ENCODE measurements at regions not wholly inside any gene's neighbourhood (a gene's known extent, or its start where the extent isn't known, plus 50 kb on each side); places are given as distances from the start of the nearest gene placed in this dataset.

DNA sequence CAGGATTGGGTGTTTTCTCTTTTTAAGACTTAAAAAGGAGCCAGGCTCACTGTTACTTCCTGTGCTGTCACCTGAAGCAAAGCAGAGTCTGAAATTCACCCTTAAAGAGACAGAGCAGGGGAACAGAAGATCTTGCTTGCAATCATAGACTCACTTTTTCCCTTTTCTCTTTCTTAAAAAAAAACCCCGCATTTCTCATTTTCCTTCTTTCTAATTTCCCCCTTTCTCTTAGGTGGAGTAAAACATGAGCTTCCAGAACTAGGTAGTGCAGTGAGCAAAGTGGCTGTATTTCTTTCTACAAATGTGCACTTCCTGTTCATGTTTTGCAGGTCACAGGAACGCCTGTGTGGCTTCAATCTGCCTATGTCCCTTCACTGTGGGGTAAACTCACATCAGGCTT lies 381.2 kb downstream of the LPIN1 start:
- no peak for DNase-seq

DNA sequence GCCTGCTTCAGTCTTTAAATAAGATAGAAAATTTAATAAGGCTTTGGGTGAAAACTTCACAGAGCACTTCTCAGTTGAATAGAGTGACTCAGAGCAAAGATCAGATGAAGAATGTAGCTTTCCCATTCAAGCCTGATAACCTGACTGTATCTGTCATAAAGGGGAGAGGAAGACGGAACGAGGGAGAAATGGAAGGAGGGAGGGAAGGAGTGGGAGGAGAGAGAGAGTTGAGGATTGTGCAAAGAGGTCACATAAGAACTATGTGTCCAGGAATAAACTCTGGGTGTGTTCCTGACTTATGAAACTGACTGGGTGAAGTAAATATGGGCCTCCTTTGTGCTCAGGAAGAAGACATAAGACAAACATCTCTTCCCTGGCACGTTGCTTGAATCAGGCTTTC lies 385.5 kb downstream of the LPIN1 start:
- no peak for DNase-seq

GRCh38 chr2:12141618-12142258 lies 395.3 kb downstream of the LPIN1 start:
- no peak for DNase-seq

GRCh38 chr2:12151716-12152115 lies 405.3 kb downstream of the LPIN1 start:
- DNase-seq: no peak

DNA sequence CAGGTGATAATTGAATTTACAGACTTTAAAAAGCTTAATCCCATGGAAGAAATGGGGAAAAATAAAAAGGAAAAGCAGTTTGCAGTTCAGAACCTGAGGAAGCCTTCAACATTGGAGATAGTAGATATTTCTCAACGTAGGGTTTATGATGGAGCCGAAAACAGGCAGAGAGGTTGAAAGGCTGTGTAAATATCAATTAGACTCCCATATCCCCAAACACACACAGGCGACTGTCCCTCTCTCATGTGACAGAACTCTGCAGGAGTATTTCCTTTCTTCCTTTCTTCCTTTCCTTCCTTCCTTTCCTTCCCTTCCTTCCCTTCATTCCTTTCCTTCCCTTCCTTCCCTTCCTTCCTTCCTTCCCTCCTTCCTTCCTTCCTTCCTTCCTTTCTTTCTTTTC lies 406.5 kb downstream of the LPIN1 start:
- DNase-seq: no peak

DNA sequence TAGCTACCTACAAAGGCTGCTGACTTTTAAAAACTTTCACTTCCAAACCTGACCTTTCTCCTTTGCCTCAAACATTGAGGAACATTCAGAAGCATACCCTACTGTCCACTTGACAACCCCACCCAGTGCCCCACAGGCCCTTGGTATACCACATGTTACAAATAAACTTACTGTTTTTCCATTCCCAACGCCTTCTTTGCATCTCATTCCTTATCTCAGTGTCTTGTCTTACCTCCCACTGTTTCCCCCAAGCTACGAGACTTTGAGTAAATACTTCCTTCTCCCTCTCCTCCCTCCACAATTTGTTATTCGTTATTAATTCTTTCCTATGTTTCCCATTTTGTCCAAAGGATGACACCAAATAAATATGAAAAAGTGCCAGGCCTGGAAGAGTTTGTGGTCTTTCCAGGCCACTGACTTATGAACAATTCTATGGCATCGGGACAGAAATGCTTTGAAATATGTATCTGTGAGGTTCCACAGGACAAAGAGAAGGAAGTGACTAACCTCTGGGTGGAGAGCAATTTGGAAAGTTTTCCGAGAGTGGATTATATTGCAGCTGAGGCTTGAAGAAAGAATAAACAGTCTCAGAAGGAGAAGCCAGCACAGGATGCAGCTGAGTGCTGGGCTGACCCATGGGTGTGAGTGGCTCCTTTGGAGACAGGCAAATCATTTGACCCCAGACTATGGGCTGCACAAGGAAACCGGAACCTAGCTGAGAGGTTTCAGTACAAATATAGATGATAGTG lies 409.0 kb downstream of the LPIN1 start:
- no peak for DNase-seq

DNA sequence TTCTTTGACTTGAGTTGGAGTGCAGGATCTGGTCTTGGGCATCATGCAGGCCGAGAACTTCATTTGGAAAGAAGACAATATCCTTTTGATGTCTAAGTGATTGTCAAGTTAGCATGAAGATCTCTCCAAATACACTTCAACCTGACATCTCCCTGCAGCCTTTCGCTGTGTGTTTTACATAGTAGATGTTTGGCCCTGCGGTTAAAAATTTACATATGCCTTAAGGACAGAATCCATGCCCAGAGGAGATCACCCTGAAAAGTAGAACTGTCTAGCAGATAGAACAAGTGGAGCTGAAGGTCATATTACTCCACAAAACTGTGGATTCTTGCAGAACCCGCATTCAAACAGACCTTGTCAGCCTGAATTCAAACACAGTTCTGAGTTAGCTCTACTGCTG lies 409.9 kb downstream of the LPIN1 start:
- no peak for DNase-seq

GRCh38 chr2:12161085-12161484 lies 414.7 kb downstream of the LPIN1 start:
- DNase-seq: no peak

GRCh38 chr2:12162269-12163247 lies 416.1 kb downstream of the LPIN1 start:
- DNase-seq: no peak

DNA sequence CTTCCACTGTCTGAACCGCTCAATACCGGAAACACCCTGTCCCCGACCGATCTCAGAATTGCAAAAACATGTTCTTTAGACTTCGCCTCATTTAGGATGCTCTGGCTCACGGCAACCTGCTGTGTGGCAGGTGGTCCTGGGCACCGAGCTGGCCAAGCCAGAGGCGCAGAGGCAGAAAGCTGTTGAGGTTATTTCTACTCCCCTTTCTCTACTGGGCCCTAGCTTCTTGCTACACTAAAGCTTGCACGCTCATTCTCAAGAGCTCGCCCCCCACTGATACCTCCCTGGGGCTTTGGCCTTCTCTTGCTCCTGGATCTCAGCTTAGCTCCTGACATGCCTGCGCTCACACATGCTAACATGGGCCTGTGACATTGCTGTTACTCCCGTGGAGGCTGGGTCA lies 417.4 kb downstream of the LPIN1 start:
- no peak for DNase-seq

GRCh38 chr2:12164689-12165088 lies 418.3 kb downstream of the LPIN1 start:
- no peak for DNase-seq

DNA sequence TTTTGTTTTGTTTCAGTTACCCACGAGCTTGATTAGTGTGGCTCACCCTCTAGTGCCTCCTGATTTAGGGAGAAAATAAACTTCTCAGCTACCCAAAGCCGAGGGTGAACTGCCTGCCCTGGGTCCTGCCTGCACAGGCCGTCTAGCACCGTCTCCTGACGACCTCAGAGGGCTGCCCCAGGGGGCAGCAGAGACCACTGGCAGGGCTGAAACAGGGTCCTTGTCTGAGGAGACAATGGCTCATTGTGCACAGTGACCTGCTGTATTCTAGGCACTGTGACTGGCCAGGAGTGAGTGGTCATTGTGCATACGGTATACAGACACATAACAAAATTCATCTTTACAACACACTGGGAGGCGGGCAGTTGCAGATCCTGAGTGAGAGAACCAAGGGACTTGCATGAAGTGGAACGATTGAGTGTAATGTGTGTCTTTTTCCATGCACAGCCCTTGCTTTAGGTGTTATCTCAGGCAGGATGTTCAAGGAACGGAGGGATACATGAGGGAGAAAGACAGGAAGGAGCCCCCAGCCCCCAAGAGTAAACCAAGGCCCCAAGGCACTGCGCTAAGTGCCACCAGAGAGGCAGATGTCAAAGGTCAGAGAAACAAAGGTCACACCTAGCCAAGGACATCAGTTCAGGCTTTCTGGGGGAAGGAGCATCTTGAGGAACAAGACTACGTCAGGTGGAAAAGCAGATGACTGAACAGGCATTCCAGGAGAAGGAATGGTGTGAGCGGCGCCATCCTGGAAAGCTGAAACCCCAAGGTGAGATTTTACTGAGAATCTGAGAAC lies 421.3 kb downstream of the LPIN1 start:
- no peak for DNase-seq

- no peak for DNase-seq
Observed at GRCh38 chr2:12168354-12168753, 421.9 kb downstream of the LPIN1 start.

DNA sequence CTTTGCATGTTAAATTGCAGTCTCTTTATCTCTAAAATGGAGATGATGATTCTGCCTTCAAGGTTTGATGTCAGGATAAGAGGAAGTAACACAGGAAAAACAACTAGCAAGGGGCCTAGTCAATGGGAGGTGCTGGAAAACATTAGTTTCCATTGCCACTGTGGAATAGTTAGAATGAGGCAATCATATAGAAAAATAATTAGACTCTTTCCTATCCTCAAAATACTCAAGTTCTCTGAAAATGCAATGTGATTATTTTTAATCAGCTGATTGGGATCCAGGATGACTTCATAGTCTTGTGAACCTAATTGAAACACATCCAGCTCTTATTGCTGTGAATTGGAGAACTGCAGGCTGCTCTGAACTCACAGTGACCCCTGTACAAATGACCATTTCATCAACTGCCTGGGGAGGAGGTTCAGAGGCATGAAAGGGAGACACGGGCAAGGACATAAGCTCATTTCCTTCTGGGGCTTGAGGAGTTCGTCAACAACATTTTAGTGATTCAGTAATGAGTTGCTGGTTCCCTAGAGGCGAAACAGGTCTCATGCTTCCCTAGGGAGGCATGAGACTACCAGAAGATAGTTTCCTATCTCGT lies 422.5 kb downstream of the LPIN1 start:
- no peak for DNase-seq

GRCh38 chr2:12169721-12170120 lies 423.3 kb downstream of the LPIN1 start:
- no peak for DNase-seq

DNA sequence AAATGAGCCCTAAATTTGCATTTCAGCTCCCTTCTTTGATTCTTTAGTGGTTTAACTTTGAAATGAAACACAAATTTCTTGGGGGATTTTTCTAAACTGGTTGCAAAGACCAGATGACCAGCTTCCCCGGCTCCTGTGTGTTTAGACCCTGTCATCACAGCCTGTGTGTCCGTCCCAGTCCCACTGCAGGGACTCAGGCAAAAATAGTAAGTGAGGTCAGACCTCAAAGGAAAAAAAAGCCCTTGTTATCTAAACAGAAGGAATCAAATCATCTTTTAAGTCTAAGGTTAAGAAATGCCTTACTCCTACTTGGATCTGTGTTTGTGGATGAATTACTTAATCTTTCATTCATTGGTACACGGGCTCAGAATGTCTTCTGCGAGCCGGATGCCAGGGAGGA lies 423.7 kb downstream of the LPIN1 start:
- DNase-seq: no peak

GRCh38 chr2:12173271-12173942 lies 427.0 kb downstream of the LPIN1 start:
- no peak for DNase-seq

GRCh38 chr2:12173943-12174340 lies 427.5 kb downstream of the LPIN1 start:
- no peak for DNase-seq

GRCh38 chr2:12175323-12175722 lies 428.9 kb downstream of the LPIN1 start:
- no peak for DNase-seq

DNA sequence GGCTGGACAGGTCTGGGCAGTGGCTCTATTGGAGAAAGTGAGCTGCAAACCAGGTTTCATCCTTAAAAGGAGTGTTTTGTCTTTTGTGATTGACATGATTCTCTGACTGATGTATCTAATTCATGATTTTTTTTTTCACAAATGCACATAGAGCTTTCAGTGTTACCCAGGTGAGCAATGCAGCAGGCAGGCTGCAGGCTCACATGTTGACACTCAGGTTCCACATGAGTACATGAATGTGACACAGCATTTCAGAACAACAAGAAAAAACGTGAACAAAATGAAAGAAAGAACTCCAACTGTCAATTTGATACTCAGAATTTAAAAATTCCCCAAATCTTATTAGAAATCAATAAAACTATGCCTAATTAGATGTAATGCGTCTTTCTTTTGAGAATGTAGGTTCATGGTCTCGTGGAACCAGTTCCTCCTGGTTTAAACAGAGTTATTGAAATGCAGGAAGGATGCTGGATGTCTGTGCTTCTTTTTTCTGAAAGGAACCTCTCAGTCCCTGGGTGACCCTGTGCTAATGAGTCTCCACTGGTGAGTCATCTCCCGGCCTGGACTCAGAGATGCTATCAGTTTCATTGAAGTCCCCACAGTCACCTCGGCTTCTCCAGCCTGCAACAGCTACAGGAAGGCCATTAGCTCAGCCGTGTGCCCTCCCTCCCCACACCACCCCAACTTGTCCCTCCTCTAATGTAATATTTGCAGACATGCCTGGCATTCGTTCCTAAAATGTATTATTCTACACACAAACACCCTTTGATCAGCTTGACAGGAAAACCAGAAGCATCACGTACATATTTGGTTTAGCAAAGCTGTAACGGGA lies 430.4 kb downstream of the LPIN1 start:
- DNase-seq: no peak

Measured in NCI-H446 (cell line).